Fibroblast of villous mesenchyme (primary cell): ENCODE measurements at regions not wholly inside any gene's neighbourhood (a gene's known extent, or its start where the extent isn't known, plus 50 kb on each side); places are given as distances from the start of the nearest gene placed in this dataset.

Experiments used
- DNase-seq: peaks from one replicate; pipeline ENCODE4 v3.0.0-alpha.2; 2010; ENCODE audit warnings: low read depth
- H3K4me3 ChIP-seq: 2 replicates; pipeline ENCODE4 v1.5.1; 2011; ENCODE audit warnings: low read depth, mild to moderate bottlenecking, low read length
- CTCF ChIP-seq: IDR thresholded peaks from 2 replicates; pipeline ENCODE4 v1.5.1; 2012; ENCODE audit warnings: low read depth, mild to moderate bottlenecking, low read length; ENCODE audit not compliant: insufficient read depth

- DNase-seq: no peak
- no peak overlapping the region for H3K4me3 ChIP-seq
- no peak for TF ChIP-seq CTCF
These were observed 1014.1 kb upstream of the SEMA6D start for GRCh38 chr15:46703020-46703861.

GRCh38 chr15:46703871-46704637, 1013.3 kb upstream of the SEMA6D start:
- no peak for DNase-seq
- TF ChIP-seq CTCF: no peak
- H3K4me3 ChIP-seq: no peak overlapping the region

- TF ChIP-seq CTCF: no peak
- H3K4me3 ChIP-seq: no peak overlapping the region
- no peak for DNase-seq
These were observed 1009.9 kb upstream of the SEMA6D start for GRCh38 chr15:46707452-46707851.

GRCh38 chr15:46708226-46708625, 1009.1 kb upstream of the SEMA6D start:
- no peak for TF ChIP-seq CTCF
- no peak overlapping the region for H3K4me3 ChIP-seq
- DNase-seq: no peak

- no peak for DNase-seq
- TF ChIP-seq CTCF: no peak
- no peak overlapping the region for H3K4me3 ChIP-seq
These were observed 1007.7 kb upstream of the SEMA6D start for GRCh38 chr15:46709460-46710083.

- DNase-seq: no peak
- TF ChIP-seq CTCF: no peak
- H3K4me3 ChIP-seq: no peak overlapping the region
These were observed 1006.8 kb upstream of the SEMA6D start for GRCh38 chr15:46710401-46710960.
